ENCODE measurements at regions not wholly inside any gene's neighbourhood (a gene's known extent, or its start where the extent isn't known, plus 50 kb on each side); places are given as distances from the start of the nearest gene placed in this dataset.

DNA sequence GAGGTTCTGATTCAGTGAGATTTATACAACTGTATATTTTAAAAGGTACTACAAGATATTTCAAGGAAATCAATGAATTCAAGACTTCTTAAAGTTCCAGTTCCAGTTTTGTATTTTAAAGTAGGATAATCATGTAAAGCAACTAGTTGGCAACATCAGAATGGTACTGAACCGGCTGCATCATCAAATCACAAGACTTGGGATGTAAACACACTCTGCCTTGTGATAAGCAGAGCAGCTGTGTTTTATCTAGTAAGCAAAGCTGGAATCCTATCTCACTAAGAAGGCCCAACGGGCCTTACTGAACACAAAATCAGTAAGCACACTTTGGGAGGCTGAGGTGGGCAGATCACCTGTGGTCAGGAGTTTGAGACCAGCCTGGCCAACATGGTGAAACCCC lies 327.2 kb upstream of the NREP start:
- no peaks in the 10 kb centered on the region for H3K4me1 ChIP-seq
- no peaks in the 10 kb centered on the region for H3K36me3 ChIP-seq
- no peak overlapping the region for H3K4me3 ChIP-seq
- no peaks in the 10 kb centered on the region for H3K9me3 ChIP-seq
- no peak overlapping the region for H3K27ac ChIP-seq
- no peaks in the 10 kb centered on the region for H3K27me3 ChIP-seq
- TF ChIP-seq CTCF (IDR thresholded peaks at IDR 0.05), result no peak
- DNase-seq (ENCODE audit: low spot score), result no peak

DNA sequence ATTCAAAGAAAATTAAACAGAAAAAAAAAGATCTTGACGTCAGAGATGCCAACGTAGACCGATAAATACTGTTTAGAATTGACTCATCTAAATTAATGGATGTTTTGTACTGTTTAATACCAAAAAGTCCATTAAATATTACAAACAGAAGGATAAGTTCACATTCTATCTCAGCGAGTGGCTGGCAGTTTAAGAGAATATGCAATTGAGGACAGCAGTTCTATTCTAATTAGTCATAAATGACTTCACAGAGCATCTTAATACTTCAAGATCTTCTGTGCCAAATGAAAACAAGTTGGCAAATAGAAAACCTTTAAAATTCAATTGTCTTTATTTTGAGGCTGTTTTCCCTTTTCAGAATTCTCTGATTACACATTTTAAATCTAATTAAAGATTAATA lies 326.6 kb upstream of the NREP start:
- Histone ChIP-seq H3K27ac (no peak overlapping the region), H3K27me3 (no peaks in the 10 kb centered on the region), H3K4me1 (no peaks in the 10 kb centered on the region), H3K9me3 (no peaks in the 10 kb centered on the region), H3K36me3 (no peaks in the 10 kb centered on the region), H3K4me3 (no peak overlapping the region)
- no peak for DNase-seq (ENCODE audit: low spot score)
- no peak for TF ChIP-seq CTCF (IDR thresholded peaks at IDR 0.05)

DNA sequence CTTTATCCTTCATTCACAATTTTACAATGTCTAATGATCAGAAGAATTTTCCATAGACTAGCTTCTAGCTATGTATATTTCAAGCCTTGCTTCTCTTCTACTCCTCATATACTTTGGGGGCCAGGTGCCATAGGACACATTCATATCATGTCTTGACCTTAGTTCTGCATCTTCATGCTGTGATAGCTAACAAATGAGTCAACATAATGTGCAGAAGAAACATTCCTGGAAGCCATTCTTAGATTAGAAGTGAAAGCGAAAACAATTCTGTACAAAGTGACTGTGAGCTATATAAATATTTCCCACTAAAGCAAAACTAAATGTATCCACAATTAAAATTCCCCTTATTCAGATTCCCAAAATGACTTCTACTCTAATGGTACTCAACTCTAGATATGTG lies 320.2 kb upstream of the NREP start:
- Histone ChIP-seq H3K4me3 (no peak overlapping the region), H3K27me3 (no peaks in the 10 kb centered on the region), H3K27ac (no peak overlapping the region), H3K4me1 (no peaks in the 10 kb centered on the region), H3K9me3 (no peaks in the 10 kb centered on the region), H3K36me3 (no peaks in the 10 kb centered on the region)
- TF ChIP-seq CTCF (IDR thresholded peaks at IDR 0.05), result no peak
- DNase-seq (ENCODE audit: low spot score), result no peak

GRCh38 chr5:112070022-112070421 lies 313.0 kb upstream of the NREP start:
- H3K4me3 ChIP-seq, result no peak overlapping the region
- no peaks in the 10 kb centered on the region for H3K27me3 ChIP-seq
- no peak overlapping the region for H3K27ac ChIP-seq
- no peak for DNase-seq (ENCODE audit: low spot score)
- H3K9me3 ChIP-seq, result no peaks in the 10 kb centered on the region
- no peaks in the 10 kb centered on the region for H3K4me1 ChIP-seq
- no peak for TF ChIP-seq CTCF (IDR thresholded peaks at IDR 0.05)
- H3K36me3 ChIP-seq, result no peaks in the 10 kb centered on the region

- no peak for DNase-seq (ENCODE audit: low spot score)
- Histone ChIP-seq H3K36me3 (no peaks in the 10 kb centered on the region), H3K27me3 (no peaks in the 10 kb centered on the region), H3K4me3 (no peak overlapping the region), H3K4me1 (no peaks in the 10 kb centered on the region), H3K27ac (no peak overlapping the region), H3K9me3 (no peaks in the 10 kb centered on the region)
- no peak for TF ChIP-seq CTCF (IDR thresholded peaks at IDR 0.05)
These were observed 312.3 kb upstream of the NREP start for GRCh38 chr5:112069329-112069728.

DNA sequence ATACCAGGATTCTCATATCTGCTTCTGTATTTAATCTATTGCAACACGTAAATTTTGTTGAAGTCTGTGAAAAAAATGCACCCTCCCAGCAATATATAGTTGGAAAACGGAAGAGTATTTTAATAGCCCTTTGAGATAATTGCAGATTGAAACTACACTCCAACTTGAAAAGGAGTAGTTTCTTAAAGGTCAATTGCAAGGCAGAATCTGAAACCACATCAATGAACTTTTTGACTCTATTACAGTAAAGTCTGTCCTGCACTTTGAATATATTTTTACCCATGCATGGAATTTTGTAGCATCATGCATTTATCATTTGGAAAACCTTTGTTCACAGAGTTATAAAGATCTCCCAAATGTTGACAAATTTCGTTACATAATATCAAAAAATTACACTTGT lies 311.6 kb upstream of the NREP start:
- no peak overlapping the region for H3K27ac ChIP-seq
- DNase-seq (ENCODE audit: low spot score), result no peak

More for the DNA sequence above, 311.6 kb upstream of the NREP start:
- Histone ChIP-seq H3K27me3 (no peaks in the 10 kb centered on the region), H3K36me3 (no peaks in the 10 kb centered on the region), H3K4me3 (no peak overlapping the region), H3K4me1 (no peaks in the 10 kb centered on the region), H3K9me3 (no peaks in the 10 kb centered on the region)
- no peak for TF ChIP-seq CTCF (IDR thresholded peaks at IDR 0.05)

Measured in right atrium auricular region (tissue), 2 donors.